ENCODE measurements at regions not wholly inside any gene's neighbourhood (a gene's known extent, or its start where the extent isn't known, plus 50 kb on each side); places are given as distances from the start of the nearest gene placed in this dataset.
A peak's percentile ranks its signal among the peaks of the same experiment; 100 is the strongest.

- TF ChIP-seq, protein P1, sequence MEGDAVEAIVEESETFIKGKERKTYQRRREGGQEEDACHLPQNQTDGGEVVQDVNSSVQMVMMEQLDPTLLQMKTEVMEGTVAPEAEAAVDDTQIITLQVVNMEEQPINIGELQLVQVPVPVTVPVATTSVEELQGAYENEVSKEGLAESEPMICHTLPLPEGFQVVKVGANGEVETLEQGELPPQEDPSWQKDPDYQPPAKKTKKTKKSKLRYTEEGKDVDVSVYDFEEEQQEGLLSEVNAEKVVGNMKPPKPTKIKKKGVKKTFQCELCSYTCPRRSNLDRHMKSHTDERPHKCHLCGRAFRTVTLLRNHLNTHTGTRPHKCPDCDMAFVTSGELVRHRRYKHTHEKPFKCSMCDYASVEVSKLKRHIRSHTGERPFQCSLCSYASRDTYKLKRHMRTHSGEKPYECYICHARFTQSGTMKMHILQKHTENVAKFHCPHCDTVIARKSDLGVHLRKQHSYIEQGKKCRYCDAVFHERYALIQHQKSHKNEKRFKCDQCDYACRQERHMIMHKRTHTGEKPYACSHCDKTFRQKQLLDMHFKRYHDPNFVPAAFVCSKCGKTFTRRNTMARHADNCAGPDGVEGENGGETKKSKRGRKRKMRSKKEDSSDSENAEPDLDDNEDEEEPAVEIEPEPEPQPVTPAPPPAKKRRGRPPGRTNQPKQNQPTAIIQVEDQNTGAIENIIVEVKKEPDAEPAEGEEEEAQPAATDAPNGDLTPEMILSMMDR (IDR thresholded peaks at IDR 0.05): peak; percentile 56; the same call in 1 of the 2 replicates
- TF ChIP-seq, protein P2, sequence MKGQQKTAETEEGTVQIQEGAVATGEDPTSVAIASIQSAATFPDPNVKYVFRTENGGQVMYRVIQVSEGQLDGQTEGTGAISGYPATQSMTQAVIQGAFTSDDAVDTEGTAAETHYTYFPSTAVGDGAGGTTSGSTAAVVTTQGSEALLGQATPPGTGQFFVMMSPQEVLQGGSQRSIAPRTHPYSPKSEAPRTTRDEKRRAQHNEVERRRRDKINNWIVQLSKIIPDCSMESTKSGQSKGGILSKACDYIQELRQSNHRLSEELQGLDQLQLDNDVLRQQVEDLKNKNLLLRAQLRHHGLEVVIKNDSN (CRISPR knock-in tag; IDR thresholded peaks at IDR 0.05): no peak
- TF ChIP-seq USF2 (CRISPR knock-in tag; IDR thresholded peaks at IDR 0.05): no peak
- no peak for TF ChIP-seq NR2C2 (CRISPR knock-in tag; IDR thresholded peaks at IDR 0.05)
- TF ChIP-seq, protein P3, sequence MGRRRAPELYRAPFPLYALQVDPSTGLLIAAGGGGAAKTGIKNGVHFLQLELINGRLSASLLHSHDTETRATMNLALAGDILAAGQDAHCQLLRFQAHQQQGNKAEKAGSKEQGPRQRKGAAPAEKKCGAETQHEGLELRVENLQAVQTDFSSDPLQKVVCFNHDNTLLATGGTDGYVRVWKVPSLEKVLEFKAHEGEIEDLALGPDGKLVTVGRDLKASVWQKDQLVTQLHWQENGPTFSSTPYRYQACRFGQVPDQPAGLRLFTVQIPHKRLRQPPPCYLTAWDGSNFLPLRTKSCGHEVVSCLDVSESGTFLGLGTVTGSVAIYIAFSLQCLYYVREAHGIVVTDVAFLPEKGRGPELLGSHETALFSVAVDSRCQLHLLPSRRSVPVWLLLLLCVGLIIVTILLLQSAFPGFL (CRISPR knock-in tag; IDR thresholded peaks at IDR 0.05; ENCODE audit: borderline replicate concordance): no peak
- no peak for TF ChIP-seq NR1H2 (CRISPR knock-in tag; IDR thresholded peaks at IDR 0.05)
- TF ChIP-seq TEAD4 (CRISPR knock-in tag; IDR thresholded peaks at IDR 0.05): no peak
- TF ChIP-seq ATF1 (CRISPR knock-in tag; IDR thresholded peaks at IDR 0.05): no peak
- no peak for TF ChIP-seq JUN (CRISPR knock-in tag; IDR thresholded peaks at IDR 0.05)
- TF ChIP-seq FOXK1 (CRISPR knock-in tag; IDR thresholded peaks at IDR 0.05): no peak
- no peak for TF ChIP-seq CREM (CRISPR knock-in tag; IDR thresholded peaks at IDR 0.05)
- no peak for TF ChIP-seq GRHL2 (CRISPR knock-in tag; IDR thresholded peaks at IDR 0.05; ENCODE audit: insufficient replicate concordance, severe bottlenecking)
- no peak for TF ChIP-seq ZNF232 (CRISPR knock-in tag; IDR thresholded peaks at IDR 0.05)
- no peak for TF ChIP-seq ATF3 (CRISPR knock-in tag; conservative IDR thresholded peaks at IDR 0.05)
Observed at GRCh38 chr17:412211-413015, 59.8 kb upstream of the RPH3AL start.
